ENCODE measurements at regions not wholly inside any gene's neighbourhood (a gene's known extent, or its start where the extent isn't known, plus 50 kb on each side); places are given as distances from the start of the nearest gene placed in this dataset.

DNA sequence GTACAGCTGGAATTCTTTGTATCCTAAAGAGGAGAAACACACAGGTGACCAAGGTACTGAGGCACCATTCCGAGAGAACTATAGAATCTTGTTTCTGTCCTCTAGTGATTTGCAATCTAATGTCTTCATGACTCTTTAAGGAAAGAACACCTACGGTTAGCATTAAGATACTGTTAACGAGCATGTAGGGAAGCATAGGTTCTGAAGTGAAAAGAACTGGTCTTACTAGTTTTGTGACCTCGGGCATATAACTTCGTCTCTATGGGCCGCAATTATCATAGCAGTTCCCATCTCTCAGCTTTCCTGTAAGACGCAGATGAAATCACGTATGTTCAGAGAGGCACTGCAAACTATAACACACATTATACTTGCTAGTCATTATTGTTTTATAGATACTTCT, 193.0 kb upstream of the NBEA start:
- no peaks in the 10 kb centered on the region for H3K27me3 ChIP-seq (ENCODE audit: control insufficient read depth, insufficient read depth, low read length)
- no peak overlapping the region for H3K4me3 ChIP-seq (ENCODE audit: low read depth, low read length)
- H3K9ac ChIP-seq (ENCODE audit: low read depth, low read length), result no peak overlapping the region
- H3K9me3 ChIP-seq (ENCODE audit: control insufficient read depth, insufficient read depth, low read length), result no peaks in the 10 kb centered on the region
- peaks cover 6% of the 10 kb centered on the region for H3K4me1 ChIP-seq (ENCODE audit: control insufficient read depth, insufficient read depth, low read length)
- H3K36me3 ChIP-seq (ENCODE audit: control insufficient read depth, insufficient read depth, low read length), result no peaks in the 10 kb centered on the region

DNA sequence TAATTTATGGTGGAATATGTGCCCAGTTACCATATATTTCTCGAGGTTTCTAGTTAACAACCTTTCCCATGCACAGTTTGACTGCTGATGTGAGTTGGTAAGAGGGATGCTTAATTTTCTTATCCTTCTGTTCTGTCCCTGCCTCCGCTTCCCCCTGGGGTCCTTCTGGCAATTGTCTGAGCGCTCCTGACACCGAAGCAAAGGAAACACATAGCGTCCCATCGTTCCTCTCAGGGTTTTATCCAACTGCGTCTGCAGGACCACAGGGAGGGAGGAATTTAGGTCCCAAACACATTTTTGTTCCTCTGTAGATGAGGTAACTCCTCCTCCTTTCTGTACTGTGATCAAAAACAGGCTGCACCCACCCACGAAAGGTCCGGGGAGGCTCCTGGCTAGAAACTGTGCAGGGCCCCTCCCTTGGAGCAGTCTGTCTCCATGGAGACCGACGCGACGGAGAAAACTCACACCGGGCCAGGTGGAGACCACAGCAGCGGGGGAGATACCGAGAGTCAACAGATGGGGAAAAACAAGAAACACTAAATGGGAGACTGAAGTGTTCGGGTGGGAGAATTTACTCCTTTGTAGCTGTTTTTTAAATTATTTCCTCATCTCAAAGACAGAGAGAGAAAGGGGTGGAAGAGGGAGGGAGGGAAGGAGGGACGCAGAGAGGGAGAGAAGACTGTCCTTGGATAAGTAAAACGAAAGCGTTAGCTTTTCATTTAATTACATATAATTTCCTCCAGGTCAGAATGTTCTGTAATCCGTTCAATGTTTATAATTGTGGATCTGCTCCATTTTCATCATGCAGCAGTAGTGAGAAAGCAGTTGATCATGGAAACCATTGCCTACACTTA, 191.8 kb upstream of the NBEA start:
- Histone ChIP-seq H3K4me1 (ENCODE audit: control insufficient read depth, insufficient read depth, low read length) (peaks cover 6% of the 10 kb centered on the region), H3K9me3 (ENCODE audit: control insufficient read depth, insufficient read depth, low read length) (no peaks in the 10 kb centered on the region), H3K9ac (ENCODE audit: low read depth, low read length) (no peak overlapping the region), H3K27me3 (ENCODE audit: control insufficient read depth, insufficient read depth, low read length) (no peaks in the 10 kb centered on the region), H3K36me3 (ENCODE audit: control insufficient read depth, insufficient read depth, low read length) (no peaks in the 10 kb centered on the region), H3K4me3 (ENCODE audit: low read depth, low read length) (peak overlapping the region; percentile 47)

DNA sequence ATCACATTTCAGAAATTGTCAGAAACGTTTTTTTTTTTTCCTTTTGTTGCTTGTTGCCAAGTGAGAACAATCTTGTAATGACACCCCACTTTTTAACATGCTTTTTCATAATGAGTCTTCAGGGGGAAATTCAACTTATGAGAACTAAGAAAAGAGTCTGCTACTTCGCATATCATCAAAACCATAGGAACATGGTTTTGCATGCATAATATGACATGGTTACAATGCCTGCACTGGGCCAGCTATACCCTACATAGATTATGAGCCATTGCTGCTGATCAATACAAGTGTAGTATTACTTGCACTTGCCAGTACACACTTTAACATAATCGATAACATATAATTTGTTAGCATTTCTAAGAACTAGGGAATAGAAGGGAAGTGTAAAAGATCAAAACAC, 191.0 kb upstream of the NBEA start:
- Histone ChIP-seq H3K36me3 (ENCODE audit: control insufficient read depth, insufficient read depth, low read length) (no peaks in the 10 kb centered on the region), H3K9me3 (ENCODE audit: control insufficient read depth, insufficient read depth, low read length) (no peaks in the 10 kb centered on the region), H3K9ac (ENCODE audit: low read depth, low read length) (no peak overlapping the region), H3K27me3 (ENCODE audit: control insufficient read depth, insufficient read depth, low read length) (no peaks in the 10 kb centered on the region), H3K4me3 (ENCODE audit: low read depth, low read length) (no peak overlapping the region), H3K4me1 (ENCODE audit: control insufficient read depth, insufficient read depth, low read length) (peaks cover 6% of the 10 kb centered on the region)

DNA sequence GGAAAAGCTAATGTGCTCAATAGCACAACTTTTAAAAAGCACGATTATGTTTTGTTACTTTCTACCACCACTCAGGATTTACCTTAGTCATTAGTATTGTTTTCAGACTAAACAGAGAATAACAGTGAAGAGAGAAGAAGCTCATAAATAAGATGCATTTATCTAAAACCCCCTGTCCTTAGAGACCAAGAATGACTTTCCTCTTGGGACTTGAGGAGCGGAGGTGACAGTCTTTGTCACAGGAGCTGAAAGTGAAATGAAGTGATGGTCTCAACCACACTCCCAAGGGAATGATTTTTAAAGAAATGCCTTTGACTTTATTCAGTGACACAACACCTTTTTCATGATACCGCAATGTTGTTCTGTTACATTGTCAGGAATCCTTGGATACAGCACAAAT, 190.6 kb upstream of the NBEA start:
- Histone ChIP-seq H3K27me3 (ENCODE audit: control insufficient read depth, insufficient read depth, low read length) (no peaks in the 10 kb centered on the region), H3K4me1 (ENCODE audit: control insufficient read depth, insufficient read depth, low read length) (peaks cover 6% of the 10 kb centered on the region), H3K9me3 (ENCODE audit: control insufficient read depth, insufficient read depth, low read length) (no peaks in the 10 kb centered on the region)

DNA sequence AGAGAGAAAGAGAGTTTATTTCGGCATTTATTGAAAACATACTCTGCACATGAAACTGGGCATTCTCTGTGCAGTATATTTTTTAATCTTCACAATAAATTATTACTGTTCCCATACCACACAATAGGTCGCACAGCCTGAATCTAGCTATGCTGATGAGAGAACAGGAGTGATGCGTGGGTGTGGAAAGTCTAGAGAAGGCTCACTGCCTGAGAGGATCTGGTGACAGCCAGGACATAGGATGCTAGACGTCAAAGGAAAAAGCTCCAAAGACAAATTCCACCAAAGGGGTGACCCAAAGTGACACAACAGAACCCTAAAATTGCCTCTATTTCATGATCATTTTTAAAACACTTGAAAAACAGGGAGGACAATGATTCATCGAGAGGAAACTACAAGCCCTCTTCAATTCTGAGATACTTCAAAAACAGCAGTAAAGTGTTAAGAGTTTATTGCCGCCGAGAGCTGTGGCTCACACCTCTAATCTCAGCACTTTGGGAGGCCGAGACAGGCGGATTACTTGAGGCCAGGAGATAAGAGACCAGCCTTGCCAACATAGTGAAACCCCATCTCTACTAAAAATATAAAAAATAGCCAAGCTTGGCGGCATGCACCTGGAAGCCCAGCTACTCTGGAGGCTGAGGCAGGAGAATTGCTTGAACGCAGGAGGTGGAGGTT, 189.6 kb upstream of the NBEA start:
- Histone ChIP-seq H3K36me3 (ENCODE audit: control insufficient read depth, insufficient read depth, low read length) (no peaks in the 10 kb centered on the region), H3K27me3 (ENCODE audit: control insufficient read depth, insufficient read depth, low read length) (no peaks in the 10 kb centered on the region), H3K4me1 (ENCODE audit: control insufficient read depth, insufficient read depth, low read length) (peaks cover 6% of the 10 kb centered on the region), H3K4me3 (ENCODE audit: low read depth, low read length) (no peak overlapping the region), H3K9ac (ENCODE audit: low read depth, low read length) (no peak overlapping the region), H3K9me3 (ENCODE audit: control insufficient read depth, insufficient read depth, low read length) (no peaks in the 10 kb centered on the region)

More for the DNA sequence above, 190.6 kb upstream of the NBEA start:
- Histone ChIP-seq H3K9ac (ENCODE audit: low read depth, low read length) (no peak overlapping the region), H3K4me3 (ENCODE audit: low read depth, low read length) (no peak overlapping the region), H3K36me3 (ENCODE audit: control insufficient read depth, insufficient read depth, low read length) (no peaks in the 10 kb centered on the region)

DNA sequence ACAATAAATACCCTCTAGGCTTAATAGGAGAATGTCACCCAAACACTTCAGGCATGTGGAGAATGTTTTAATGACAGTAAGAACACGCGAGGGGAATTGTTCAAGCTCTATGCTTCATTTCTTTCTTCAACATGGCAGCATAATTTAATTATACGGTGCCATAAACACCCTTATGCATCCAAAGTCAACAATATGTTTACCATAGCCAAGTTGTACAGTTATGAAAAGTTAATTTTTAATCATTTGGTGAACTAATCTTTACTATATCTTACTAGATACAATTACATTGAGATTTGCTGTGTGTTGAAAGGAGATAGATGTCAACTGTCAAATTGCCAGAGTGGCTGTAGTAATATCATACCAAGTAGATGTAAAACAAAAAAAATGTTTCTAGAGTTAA, 185.9 kb upstream of the NBEA start:
- no peaks in the 10 kb centered on the region for H3K9me3 ChIP-seq (ENCODE audit: control insufficient read depth, insufficient read depth, low read length)
- no peaks in the 10 kb centered on the region for H3K27me3 ChIP-seq (ENCODE audit: control insufficient read depth, insufficient read depth, low read length)
- H3K4me3 ChIP-seq (ENCODE audit: low read depth, low read length), result no peak overlapping the region
- H3K4me1 ChIP-seq (ENCODE audit: control insufficient read depth, insufficient read depth, low read length), result no peaks in the 10 kb centered on the region
- no peaks in the 10 kb centered on the region for H3K36me3 ChIP-seq (ENCODE audit: control insufficient read depth, insufficient read depth, low read length)
- H3K9ac ChIP-seq (ENCODE audit: low read depth, low read length), result no peak overlapping the region

DNA sequence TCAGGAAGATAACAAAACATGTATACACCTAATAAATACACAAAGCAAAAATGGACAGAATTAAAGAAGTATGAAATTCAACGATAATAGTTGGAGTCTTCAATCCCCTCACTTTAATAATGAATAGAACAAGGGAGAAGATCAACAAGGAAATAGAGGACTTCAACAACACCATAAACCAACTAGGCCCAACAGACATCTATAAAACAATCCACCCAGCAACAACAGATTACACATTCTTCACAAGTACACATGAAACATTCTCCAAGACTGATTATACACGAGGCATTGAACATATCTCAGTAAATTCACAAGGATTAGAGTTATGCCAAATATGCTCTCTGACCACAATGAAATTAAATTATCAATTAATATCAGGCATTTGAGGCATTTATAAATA, 185.5 kb upstream of the NBEA start:
- no peaks in the 10 kb centered on the region for H3K4me1 ChIP-seq (ENCODE audit: control insufficient read depth, insufficient read depth, low read length)
- H3K4me3 ChIP-seq (ENCODE audit: low read depth, low read length), result no peak overlapping the region
- no peak overlapping the region for H3K9ac ChIP-seq (ENCODE audit: low read depth, low read length)
- no peaks in the 10 kb centered on the region for H3K36me3 ChIP-seq (ENCODE audit: control insufficient read depth, insufficient read depth, low read length)
- no peaks in the 10 kb centered on the region for H3K9me3 ChIP-seq (ENCODE audit: control insufficient read depth, insufficient read depth, low read length)
- no peaks in the 10 kb centered on the region for H3K27me3 ChIP-seq (ENCODE audit: control insufficient read depth, insufficient read depth, low read length)

DNA sequence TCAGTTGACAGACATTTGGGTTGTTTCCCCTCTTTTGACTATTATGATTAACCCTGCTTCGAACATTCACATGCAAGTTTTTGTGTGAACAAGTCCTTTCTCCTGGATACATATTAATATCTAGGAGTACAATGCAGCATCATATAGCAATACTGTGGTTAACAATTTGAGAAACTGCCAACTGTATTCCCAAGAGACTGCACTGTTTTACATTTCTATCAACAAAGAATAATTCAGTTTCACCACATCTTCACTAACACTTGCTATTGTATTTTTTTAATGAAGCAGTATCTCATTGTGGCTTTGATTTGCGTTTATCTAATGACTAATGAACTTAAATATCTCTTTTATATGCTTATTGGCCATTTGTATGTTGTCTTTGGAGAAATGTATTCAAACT, 184.6 kb upstream of the NBEA start:
- Histone ChIP-seq H3K9ac (ENCODE audit: low read depth, low read length) (no peak overlapping the region), H3K27me3 (ENCODE audit: control insufficient read depth, insufficient read depth, low read length) (no peaks in the 10 kb centered on the region)

DNA sequence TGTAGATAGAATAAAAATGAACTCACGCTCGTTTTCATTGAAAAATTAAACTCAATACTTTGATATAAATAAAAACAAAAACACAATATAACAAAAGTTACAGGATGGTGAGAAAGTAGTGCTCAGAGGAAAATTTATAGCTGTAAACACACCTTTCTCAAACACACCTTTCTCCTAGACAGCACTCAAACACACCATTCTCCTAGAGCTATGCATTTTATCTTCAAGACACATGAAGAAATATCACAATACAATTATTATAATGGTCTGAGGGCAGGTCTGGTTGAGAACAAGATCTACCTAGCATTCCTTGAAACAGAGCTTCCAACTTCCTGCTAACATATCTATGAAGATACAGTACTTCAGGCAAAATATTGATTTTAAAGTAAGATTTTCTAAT, 183.4 kb upstream of the NBEA start:
- Histone ChIP-seq H3K9me3 (ENCODE audit: control insufficient read depth, insufficient read depth, low read length) (no peaks in the 10 kb centered on the region), H3K4me1 (ENCODE audit: control insufficient read depth, insufficient read depth, low read length) (no peaks in the 10 kb centered on the region), H3K4me3 (ENCODE audit: low read depth, low read length) (no peak overlapping the region), H3K27me3 (ENCODE audit: control insufficient read depth, insufficient read depth, low read length) (no peaks in the 10 kb centered on the region), H3K9ac (ENCODE audit: low read depth, low read length) (no peak overlapping the region), H3K36me3 (ENCODE audit: control insufficient read depth, insufficient read depth, low read length) (no peaks in the 10 kb centered on the region)

More for the DNA sequence above, 184.6 kb upstream of the NBEA start:
- Histone ChIP-seq H3K36me3 (ENCODE audit: control insufficient read depth, insufficient read depth, low read length) (no peaks in the 10 kb centered on the region), H3K4me1 (ENCODE audit: control insufficient read depth, insufficient read depth, low read length) (no peaks in the 10 kb centered on the region), H3K4me3 (ENCODE audit: low read depth, low read length) (no peak overlapping the region), H3K9me3 (ENCODE audit: control insufficient read depth, insufficient read depth, low read length) (no peaks in the 10 kb centered on the region)

DNA sequence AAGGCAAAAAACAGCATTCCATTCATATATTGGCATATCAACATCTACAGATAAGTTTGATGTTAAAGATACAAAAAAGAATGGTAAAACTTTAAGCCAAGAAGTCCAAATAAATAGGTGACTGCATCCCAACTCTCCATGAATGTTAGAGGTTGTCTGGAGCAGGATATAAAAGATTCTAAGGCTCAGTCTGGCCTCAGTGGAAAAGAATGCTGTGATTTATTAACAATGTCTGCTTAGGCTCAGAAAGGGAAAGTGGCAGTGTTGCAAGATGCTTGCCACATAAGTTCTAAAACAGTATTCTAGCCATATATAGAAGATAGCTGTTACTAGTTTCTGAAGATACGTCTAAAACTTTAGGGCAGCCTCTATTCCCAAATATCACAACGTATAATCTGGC, 179.8 kb upstream of the NBEA start:
- H3K9me3 ChIP-seq (ENCODE audit: control insufficient read depth, insufficient read depth, low read length), result no peaks in the 10 kb centered on the region
- no peaks in the 10 kb centered on the region for H3K4me1 ChIP-seq (ENCODE audit: control insufficient read depth, insufficient read depth, low read length)
- H3K27me3 ChIP-seq (ENCODE audit: control insufficient read depth, insufficient read depth, low read length), result no peaks in the 10 kb centered on the region
- no peak overlapping the region for H3K9ac ChIP-seq (ENCODE audit: low read depth, low read length)
- no peak overlapping the region for H3K4me3 ChIP-seq (ENCODE audit: low read depth, low read length)
- no peaks in the 10 kb centered on the region for H3K36me3 ChIP-seq (ENCODE audit: control insufficient read depth, insufficient read depth, low read length)

DNA sequence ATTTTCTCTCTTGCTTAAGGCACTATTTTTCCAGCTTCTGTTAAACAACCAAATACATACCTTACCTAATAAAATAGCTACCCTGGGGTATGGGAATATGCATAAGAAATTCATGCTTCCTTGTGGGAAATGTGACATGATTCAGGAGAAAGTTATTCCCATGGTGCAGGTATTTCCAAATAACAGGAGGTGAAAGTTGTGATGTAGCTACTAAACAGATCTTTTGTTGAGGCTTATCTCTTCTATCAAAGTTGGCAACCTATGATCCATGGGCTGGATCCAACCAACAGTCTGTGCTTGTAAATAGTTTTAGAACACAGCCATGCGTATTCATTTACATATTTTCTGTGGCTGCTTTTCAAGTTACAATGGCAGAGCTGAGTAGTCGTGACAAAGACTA, 177.8 kb upstream of the NBEA start:
- no peaks in the 10 kb centered on the region for H3K4me1 ChIP-seq (ENCODE audit: control insufficient read depth, insufficient read depth, low read length)
- H3K27me3 ChIP-seq (ENCODE audit: control insufficient read depth, insufficient read depth, low read length), result no peaks in the 10 kb centered on the region
- H3K36me3 ChIP-seq (ENCODE audit: control insufficient read depth, insufficient read depth, low read length), result no peaks in the 10 kb centered on the region
- H3K4me3 ChIP-seq (ENCODE audit: low read depth, low read length), result no peak overlapping the region
- H3K9me3 ChIP-seq (ENCODE audit: control insufficient read depth, insufficient read depth, low read length), result no peaks in the 10 kb centered on the region
- no peak overlapping the region for H3K9ac ChIP-seq (ENCODE audit: low read depth, low read length)
